Epithelial cell of proximal tubule (primary cell): ENCODE measurements at regions not wholly inside any gene's neighbourhood (a gene's known extent, or its start where the extent isn't known, plus 50 kb on each side); places are given as distances from the start of the nearest gene placed in this dataset.
A peak's percentile ranks its signal among the peaks of the same experiment; 100 is the strongest.

ENCODE experiments used
- DNase-seq: peaks from one replicate; pipeline ENCODE4 v3.0.0-alpha.2; 2011; ENCODE audit warnings: low read depth
- H3K4me3 ChIP-seq: 2 replicates; pipeline ENCODE4 v1.5.1; 2011; ENCODE audit warnings: low read depth, mild to moderate bottlenecking, low read length
- TF ChIP-seq, protein P1 (sequence below): conservative IDR thresholded peaks from 2 replicates; pipeline ENCODE4 v1.5.1; 2012; ENCODE audit warnings: low read depth, mild to moderate bottlenecking, low read length

DNA sequence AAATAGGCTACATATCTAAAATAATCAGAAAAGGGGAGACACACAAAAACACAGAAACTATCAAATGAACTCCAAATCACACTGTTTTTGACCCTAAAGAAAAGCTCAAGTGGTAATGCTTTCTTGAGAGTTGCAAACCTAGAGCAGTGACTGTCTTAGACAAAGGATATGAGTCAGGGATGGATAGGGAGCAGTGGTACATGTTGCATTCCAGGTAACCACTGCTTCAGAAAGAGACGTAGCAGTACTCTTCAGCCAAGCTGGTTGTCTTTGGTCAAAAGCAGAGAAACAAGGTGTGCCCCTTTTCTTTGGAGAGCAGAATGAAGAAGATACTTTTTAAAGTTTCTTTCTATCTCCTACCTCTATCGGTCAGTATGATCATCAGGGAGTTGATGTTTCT lies 1003.6 kb downstream of the CDH9 start:
- DNase-seq = no peak
- TF ChIP-seq, protein P1, sequence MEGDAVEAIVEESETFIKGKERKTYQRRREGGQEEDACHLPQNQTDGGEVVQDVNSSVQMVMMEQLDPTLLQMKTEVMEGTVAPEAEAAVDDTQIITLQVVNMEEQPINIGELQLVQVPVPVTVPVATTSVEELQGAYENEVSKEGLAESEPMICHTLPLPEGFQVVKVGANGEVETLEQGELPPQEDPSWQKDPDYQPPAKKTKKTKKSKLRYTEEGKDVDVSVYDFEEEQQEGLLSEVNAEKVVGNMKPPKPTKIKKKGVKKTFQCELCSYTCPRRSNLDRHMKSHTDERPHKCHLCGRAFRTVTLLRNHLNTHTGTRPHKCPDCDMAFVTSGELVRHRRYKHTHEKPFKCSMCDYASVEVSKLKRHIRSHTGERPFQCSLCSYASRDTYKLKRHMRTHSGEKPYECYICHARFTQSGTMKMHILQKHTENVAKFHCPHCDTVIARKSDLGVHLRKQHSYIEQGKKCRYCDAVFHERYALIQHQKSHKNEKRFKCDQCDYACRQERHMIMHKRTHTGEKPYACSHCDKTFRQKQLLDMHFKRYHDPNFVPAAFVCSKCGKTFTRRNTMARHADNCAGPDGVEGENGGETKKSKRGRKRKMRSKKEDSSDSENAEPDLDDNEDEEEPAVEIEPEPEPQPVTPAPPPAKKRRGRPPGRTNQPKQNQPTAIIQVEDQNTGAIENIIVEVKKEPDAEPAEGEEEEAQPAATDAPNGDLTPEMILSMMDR = no peak
- H3K4me3 ChIP-seq = no peak overlapping the region

DNA sequence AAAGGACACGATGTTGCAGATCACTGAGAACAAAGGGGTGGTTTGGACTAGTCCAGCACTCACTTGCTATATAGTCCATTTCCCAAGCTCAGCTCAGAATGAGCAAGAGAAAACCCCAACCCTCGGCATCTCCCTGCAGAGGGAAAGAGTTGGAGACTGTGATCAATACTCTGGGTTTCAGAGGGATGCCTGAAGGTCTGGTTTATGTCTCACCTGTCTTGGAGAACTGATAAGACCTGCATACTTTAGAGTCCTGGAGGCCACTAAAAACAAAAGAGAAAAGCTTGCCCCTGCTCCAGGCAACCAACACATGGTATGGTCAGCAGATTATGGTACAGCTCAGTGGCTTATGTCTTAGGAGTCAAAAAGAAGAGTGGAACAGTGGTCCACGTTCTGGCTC lies 1006.9 kb downstream of the CDH9 start:
- TF ChIP-seq, protein P1 = no peak
- DNase-seq = no peak
- H3K4me3 ChIP-seq = no peak overlapping the region

DNA sequence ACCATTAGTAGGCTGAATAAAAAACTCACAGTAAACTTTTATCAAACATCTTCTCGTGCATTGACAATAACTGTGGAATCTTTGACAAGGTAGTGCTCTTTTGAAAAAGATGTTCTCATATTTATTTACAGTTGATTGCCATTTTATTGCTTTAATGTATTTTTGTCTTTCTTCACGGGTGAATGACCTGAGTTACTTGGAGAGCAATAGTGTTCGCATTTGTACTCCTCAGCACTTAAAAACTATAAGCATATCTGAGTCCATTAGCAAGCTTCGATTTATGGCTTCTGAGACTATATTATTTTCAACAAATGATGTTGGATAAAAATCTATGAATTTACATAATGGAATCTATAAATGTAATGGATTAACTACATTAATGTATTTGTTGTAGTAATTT lies 1012.3 kb downstream of the CDH9 start:
- no peak overlapping the region for H3K4me3 ChIP-seq
- DNase-seq = no peak
- TF ChIP-seq, protein P1 = no peak

DNA sequence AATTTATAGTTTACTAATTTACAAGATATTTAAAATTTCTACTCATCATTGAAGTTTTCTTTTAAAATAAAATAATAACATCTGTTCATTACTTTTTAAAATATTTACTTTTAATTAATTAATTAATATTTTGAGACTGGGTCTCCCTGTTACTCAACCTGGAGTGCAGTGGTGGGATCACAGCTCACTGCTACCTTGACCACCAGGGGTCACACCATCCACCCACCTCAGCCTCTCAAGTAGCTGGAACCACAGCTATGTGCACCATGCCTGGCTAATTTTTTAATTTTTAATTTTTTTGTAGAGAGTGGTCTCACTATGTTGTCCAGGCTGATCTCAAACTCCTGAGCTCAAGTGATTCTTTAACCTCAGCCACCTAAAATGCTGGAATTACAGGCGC lies 1013.6 kb downstream of the CDH9 start:
- no peak overlapping the region for H3K4me3 ChIP-seq
- no peak for DNase-seq
- TF ChIP-seq, protein P1 = peak; percentile 22

DNA sequence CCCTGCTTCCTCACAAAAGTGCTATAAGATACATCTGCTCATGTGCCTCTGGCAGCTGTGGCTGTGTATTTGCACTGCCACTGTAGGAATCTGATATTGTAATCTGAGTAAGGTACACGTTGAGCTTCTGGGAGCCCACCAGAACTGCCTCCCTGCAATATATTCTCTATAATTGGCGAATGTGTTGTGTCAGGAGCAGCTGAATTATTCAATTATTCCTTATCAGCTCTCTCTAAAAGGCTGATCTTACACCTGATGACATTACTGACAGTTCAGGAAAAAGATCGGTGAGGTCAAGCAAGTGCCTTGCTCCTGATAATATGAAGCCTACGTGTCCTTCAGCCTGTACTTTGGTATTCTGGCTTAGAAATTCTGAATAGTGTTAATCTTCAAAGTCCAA lies 1015.0 kb downstream of the CDH9 start:
- no peak overlapping the region for H3K4me3 ChIP-seq
- no peak for DNase-seq
- TF ChIP-seq, protein P1 = no peak

DNA sequence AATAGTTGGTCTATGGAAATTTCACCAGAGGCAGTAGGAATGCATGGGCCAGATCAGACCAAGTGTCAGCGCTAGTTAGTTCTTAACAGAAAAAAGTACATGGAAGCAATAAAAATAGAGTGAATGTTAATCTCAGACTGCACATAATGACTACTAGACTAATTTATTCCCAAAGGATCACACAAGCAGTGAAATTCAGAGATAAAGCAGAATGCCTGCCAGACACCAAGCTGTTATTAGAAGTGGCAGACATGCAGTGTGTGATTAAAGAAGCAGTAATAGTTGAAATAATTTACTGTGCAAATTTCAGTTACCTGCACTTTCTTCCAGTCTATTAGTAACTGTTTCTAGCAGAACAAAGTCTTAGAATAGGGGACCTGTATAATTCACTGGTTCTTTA lies 1024.2 kb downstream of the CDH9 start:
- H3K4me3 ChIP-seq = no peak overlapping the region
- no peak for DNase-seq
- TF ChIP-seq, protein P1 = no peak

DNA sequence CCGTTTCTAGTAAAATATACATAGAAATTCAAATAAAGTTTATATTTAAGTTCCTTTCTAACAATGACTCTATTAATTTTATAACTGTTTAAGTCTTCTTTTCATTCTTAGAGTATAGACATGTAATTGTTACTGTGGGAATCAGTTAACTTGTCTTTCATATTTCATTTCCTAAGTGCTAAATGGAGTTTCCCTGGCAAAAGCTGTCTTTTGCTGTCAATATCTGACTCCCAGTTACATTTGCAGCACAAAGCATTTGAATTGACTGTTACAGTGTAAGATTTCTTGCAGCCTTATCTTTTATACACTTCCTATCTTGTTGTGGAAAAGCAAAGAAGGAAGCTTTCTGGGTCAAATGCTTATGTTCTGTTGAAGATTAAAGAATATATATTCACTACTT lies 1026.3 kb downstream of the CDH9 start:
- no peak overlapping the region for H3K4me3 ChIP-seq
- TF ChIP-seq, protein P1 = no peak
- DNase-seq = no peak
